HTR-8/SVneo (cell line): ENCODE measurements at regions not wholly inside any gene's neighbourhood (a gene's known extent, or its start where the extent isn't known, plus 50 kb on each side); places are given as distances from the start of the nearest gene placed in this dataset.

Source experiments
- DNase-seq: peaks from one replicate; pipeline ENCODE4 v3.0.0; 2011; ENCODE audit warnings: low spot score, mixed read lengths; ENCODE audit not compliant: insufficient read length
- FAIRE-seq: peaks from 2 replicates; lab custom pipeline; 2011; peaks lifted over from hg19 to GRCh38; lab: Jason Lieb, UNC

DNA sequence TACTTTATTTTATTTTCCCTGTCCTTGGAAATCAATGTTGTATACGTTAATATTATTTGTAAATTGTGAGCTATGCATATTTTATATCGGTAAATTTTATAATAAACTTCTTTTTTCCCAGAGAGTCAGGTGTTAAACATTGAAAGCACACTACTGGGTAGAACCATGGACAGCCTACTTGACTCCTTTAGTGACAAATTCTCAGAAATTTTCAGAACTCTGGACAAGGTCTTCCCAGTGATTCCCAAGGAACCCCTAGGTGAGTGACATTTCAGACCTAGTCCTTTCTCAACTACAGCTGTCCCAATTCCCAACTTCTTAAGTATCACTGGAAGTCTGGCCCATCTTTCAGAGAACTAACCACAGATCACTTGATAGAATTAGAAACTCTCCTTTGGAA, 107.2 kb downstream of the RCN1 start:
- FAIRE-seq = no peak
- DNase-seq = no peak

DNA sequence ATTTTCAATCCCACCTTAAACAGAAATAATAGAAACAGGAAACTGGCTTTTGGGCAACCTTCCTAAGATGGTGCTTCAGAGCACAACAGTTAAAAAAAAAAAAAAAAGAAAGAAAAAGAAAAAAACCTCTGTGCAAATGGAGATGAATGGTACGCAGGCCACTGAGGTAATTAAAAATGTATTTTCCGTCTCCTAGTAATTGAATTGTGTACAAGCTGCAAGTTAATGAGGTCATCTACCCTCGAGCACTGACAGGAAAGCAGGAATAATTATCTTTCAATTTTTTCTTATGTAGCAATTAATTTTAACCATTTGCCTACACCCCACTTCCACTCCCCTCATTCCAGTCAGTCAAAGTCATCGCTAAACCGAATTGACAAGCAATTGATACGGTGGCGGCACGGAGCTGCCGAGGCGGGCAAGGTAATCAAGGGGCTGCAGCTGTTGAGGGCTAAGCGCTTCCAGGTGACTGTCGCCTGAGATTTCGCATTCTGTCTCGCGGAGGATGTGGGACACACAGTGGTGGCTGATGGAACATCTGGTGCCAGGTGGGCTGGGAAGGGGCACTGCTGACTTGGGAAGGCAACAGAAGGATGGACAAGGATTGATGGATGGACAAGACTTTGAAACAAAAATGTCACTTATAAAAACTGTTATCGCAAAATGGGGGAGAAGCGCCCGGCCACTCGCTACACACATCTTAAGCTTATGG, 109.4 kb downstream of the RCN1 start:
- no peak for FAIRE-seq
- no peak for DNase-seq

DNA sequence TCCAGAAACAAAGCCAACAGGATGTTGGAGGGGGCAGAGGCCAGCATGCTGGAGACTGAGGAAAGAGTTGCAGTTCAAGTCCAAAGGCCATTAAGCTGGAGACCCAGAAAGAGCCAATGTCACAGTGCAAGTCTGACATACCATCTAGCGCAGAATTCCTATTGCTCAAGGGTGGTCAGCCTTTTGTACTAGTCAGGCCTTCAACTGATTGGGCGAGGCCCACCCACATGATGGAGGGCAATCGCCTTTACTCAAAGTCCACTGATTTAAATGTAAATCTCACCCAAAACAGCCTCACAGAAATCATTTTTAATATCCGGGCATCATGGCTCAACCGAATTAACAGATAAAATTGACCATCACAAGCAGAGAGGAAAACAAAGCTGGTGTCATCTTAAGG, 113.9 kb downstream of the RCN1 start:
- FAIRE-seq = no peak

DNA sequence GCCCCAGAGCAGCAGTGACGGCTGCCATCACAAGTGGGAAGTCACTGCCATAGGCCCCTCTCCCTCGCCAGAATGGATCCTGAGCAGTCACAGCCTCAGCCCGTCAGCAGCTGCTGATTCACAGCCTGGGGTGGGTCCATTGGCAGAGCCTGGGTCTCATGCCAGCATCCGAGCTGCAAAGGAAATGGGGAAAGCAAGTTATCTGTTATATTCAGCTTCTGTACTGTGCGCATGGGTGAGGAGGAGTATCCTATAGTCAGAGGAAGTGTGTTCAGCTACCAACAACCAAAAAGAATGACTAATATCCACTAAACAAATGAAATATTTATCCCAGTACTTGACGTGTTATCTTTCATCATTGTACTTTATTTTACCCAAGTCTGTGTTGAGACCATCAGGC, 119.7 kb downstream of the RCN1 start:
- FAIRE-seq = peak; percentile 87
- DNase-seq = peak; percentile 36

More for the DNA sequence above, 113.9 kb downstream of the RCN1 start:
- DNase-seq = no peak

DNA sequence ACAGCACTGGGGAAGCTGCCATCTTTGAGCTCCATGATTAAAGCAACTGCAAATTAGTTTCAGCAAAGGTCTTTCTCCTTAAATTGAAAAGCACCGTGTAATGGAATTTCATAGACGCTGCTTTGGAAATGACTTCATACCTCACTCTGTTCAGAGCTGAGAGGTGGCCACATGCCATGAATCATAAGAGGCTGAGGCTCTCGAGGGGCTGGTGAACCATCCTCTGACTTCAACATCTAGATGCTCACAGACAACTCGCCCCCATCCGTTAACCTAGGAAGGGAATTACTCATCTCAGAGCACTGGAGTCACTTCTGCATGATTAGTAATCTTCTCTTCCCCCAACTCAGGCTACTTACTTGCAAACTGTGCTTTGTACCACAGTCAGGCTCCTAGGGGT, 122.3 kb downstream of the RCN1 start:
- peak; percentile 32 for DNase-seq
- FAIRE-seq = peak; percentile 13

DNA sequence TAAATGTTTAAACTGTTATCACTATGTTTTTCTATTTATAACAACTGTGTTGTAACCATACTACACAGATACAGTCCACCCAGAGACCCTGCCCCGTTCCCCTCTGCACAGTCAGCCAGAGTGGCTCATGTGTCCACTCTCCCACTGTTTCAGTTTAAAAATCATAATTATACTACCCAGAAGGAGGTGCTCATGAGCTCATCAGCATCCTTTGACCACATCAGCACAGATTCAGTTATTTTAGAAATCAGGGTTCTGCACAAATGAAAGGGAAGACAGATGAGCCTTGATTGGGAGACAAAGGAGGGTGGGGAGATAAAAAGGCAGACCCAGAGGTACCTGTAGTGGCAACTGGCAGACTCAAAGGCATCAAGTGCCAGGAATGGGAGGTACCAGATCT, 124.3 kb downstream of the RCN1 start:
- FAIRE-seq (no peak), DNase-seq (no peak)

DNA sequence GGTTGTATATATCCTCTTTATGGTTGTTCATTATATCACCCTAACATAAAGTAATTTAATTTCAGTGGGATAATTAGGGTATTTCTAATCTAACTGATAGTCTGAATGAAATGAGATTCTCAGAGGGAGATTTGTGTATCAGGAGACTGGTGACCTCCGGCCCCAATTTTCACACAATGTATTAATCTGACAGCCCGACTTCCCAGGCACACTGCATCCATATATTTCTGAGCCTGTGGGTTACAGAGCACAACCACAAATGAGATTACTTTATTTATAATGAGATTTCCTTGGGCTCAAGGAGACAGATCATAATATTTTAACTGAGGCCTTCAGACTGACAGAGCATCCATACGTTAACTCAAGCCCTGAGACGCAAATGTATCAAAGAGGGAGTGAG, 125.9 kb downstream of the RCN1 start:
- FAIRE-seq (no peak), DNase-seq (no peak)

DNA sequence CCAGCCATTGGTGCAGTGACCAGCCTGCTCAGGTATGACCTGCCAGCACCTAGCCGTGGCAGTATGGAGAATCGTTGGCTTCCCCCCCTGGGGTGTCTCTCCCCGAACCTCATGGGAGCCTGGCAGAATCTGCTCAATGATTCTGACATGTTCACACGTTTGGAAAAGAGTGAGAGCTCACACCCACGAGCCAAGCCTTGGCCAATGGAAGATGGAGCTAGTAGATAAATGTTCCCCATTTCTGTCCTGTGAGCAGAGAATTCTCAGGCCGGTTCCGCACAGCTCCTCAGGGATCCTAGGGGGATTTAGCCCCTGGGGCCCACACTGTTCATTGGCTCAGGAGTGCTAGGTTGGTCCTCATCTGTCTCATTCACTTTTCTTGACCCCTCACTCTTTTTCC, 128.4 kb downstream of the RCN1 start:
- no peak for FAIRE-seq
- DNase-seq = no peak

DNA sequence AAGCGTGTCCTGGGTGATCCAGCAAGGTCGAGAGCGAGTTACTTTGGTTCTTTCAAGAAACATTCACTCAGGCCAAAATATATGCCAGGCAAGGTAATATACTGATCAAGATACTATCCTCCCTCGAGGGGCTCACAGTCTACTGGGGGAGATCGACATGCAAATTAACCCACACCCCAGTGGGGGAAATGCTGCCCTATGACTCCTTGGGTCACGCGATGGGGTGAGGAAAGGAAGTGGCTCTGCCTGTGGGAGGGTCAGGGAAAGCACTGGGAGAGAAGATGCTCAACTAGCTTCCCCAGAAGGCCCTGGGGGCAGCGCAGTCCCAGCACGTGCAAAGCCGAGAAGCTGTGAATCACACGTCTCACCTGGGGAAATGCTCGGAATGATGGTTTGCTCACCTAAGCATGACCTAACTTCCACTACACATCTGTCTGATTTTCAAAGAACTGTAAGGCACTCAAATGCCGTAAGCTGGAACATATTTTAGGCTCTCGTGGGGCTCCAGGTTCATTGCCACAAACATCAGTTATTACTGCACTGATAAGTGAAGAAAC, 130.7 kb downstream of the RCN1 start:
- FAIRE-seq = no peak

DNA sequence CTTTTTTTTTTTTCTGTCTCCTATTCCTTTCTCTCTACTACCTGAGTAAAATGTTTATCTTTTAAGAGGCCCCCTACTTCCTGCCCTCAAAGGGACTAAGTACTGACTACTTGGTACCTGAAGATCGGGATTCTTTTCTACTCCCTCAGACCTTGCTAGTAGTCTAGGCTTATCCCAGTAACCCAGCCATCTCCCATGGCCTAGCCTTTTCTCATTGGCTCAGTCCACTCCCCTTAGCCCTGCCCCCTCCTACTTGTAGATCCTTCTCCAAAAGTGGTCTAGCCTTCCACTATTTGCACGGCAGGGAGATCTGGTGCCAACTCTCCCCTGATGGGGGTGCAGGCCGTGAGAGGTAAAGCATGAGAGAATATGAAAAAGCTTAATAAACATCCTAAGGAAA, 133.7 kb downstream of the RCN1 start:
- FAIRE-seq (no peak), DNase-seq (no peak)

More for the DNA sequence above, 130.7 kb downstream of the RCN1 start:
- no peak for DNase-seq

DNA sequence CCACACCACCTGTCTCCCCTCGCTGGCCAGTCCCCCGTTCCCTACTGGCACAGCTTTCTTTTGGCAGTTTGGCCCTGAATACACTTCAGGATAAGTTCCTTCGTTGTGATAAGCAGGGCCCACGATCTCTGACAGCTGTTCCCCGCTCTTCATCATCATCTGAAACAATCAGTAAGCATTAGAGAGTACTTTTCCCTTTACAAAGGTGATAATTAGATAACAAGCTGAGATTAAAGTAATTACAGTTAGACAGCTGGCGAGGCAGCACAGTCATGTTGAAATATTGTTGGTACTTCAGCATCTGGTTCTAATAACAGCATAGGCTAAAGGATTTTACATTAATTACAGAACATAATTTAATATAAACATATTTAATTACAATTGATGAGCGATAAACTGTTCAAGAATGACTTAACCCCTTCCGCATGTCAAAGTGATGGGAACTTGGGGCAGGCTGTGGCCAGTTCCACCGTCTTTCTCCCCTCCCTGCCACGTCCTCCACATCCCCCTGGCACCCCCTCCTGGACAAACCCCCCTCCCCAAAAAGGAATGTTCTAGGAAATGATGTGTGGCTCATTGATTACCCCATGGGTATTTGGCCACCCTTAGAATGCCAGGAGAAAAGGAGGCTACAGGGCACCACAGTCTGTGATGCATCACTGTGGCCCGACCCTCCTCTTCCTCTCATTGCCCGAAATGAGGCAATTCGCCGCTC, 134.9 kb downstream of the RCN1 start:
- FAIRE-seq (no peak), DNase-seq (no peak)

DNA sequence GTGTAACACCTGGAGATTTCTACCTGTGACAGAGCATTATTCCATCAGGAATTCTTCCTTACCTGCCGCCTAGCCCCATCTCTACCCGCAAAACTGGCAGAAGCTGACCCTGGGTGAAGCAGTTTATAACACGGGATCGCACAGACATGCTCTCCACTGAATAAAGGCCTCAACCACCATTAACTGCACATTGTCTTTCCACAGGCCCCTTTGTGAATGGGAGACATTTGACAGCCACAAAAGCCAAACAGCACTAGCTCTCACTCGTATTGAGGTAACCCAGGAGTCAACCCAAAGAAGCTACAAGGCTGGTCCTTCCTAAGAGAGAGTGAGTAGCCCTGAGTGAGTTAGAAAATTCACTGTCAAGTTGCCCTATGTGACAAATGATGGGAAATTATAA, 135.6 kb downstream of the RCN1 start:
- FAIRE-seq (no peak), DNase-seq (no peak)

DNA sequence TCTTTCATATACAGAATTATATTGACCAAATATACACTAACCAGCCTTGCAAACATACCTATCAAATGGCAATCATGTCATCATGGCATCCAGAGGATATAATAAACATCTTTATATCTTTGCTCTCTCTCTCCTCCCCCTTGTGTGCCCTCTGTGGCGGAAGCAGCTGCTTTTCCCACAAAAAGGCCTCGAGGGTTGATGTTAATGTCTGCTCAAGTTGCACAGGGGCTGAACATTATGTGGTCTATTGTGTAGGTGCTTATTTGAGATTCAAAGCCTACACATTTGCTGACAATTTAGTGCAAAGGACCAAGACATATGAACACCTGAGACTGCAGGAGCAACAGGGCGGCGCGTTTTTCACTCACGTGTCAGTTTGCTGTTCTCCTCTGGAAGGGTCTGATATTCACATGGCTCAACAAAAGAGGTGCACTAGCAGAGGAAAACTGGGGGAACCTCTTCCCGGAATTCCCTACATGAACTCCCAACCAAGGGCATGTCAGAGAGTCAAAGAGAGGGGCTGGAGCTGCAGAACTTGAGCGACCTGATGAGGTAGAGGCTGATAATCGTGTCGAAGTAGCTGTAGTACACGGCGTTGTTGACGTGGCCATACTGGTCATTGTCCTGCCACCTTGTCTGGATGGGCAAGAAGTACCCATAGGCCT, 138.8 kb downstream of the RCN1 start:
- DNase-seq (no peak), FAIRE-seq (no peak)

DNA sequence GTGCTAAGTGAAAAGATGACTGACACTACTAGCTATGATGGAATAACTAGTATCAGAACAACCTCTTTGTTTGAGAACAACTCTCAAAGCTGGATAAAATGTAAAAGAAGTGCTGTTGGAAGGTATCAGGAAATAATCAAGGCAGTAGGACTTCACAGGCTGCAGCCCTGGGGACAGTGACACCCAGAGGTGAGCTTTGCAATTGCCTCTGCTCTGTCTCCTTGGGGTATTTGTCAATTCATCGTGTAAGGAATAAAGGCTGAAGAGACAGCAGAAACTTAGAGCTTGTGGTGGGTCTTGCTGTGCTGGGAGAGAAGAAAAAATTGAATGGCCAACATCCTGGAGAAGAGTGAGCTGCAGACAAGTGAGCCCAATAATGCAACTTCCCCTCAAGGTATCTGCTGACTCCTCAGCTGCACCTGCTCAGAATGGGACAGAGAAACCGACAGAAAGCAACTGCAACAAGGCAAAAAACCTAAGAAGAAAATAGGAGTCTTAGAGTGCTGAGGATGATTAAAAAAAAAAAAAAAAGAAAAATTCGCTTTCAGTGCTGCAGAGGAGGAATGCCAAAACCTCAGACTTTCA, 141.1 kb downstream of the RCN1 start:
- peak; percentile 39 for DNase-seq
- peak; percentile 40 for FAIRE-seq

DNA sequence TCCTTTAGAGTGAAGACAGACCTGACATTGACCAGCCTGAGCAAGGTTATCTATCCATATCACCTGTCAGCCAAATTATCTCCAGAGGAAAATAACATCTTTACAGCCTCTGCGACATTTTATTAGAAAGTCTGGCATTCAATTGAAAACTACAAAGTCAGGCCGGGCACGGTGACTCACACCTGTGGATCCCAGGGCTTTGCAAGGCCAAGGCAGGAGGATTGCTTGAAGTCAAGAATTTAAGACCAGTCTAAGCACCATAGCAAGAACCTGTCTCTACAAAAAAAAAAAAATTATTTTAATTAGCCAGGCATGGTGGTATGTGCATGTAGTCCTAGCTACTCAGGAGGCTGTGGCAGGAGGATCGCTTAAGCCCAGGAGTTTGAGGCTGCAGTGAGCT, 141.6 kb downstream of the RCN1 start:
- DNase-seq = no peak
- FAIRE-seq = no peak

DNA sequence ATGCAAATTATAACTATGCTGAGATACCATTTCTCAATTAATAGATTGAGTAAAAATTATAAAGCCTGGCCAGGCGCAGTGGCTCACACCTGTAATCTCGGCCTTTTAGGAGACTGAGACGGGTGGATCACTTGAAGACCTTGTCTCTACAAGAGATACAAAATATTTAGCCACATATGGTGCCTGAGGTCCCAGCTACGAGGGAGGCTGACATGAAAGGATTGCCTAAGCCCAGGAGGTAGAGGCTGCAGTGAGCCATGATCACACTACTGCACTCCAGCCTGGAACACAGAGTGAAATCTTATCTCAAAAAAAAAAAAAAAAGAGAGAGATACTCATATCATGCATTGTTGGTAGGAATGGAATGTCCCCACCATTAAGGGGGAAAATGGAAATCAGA, 142.4 kb downstream of the RCN1 start:
- DNase-seq = no peak
- no peak for FAIRE-seq

DNA sequence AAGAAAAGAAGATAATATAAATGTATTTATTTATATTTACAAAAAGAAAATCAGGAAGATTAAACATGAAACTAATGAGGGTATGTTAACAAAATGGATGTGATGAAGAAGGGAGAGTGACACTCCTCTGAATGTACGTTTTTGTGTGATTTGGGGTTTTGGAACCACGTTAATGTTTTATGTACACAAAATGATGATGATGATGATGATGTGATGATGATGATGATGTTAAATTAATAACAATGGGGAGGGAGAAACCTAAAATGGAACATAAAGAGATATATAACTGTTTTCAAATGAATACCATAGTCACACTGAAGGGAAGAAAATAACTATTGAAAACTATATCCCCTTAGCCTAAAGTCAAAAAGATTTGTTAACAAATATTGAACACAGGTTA, 143.1 kb downstream of the RCN1 start:
- no peak for DNase-seq
- no peak for FAIRE-seq

DNA sequence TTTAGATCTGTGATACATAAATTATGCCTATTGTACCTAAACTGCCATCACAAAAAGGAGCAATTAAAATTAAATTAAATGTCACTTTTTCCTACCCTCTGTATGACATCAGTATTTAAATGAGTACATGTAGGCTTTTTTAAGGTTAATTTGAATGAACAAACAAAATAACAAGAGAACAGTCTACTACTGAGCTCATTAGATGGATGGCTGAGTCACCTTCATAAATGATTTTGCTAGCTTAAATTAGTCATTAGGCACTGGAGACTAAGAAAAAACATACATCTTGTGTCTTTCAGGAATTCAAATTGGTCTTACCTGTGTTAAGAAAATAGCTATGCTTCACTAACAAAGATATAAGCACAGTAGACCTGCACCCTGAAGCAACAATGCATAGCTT, 153.6 kb downstream of the RCN1 start:
- DNase-seq = no peak

DNA sequence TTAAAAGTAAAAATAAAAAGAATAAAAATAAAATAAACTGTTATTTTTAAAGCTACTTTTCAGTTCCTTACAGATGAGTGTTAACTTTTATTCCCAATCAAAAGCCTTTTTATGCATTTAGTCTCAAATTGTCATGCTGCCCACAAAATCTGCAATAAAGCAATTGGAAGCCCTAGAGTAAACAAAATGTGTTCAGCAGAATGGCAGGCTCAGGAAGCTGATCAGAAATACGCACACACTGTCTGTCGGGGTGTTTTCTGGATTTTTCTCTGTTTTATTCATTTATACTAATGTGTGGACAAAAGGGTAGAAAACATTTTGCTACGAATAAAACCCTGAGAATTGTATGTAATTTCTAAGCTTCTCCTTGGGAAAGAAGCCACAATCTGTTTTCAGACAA, 162.8 kb downstream of the RCN1 start:
- FAIRE-seq (no peak), DNase-seq (no peak)

More for the DNA sequence above, 153.6 kb downstream of the RCN1 start:
- no peak for FAIRE-seq

DNA sequence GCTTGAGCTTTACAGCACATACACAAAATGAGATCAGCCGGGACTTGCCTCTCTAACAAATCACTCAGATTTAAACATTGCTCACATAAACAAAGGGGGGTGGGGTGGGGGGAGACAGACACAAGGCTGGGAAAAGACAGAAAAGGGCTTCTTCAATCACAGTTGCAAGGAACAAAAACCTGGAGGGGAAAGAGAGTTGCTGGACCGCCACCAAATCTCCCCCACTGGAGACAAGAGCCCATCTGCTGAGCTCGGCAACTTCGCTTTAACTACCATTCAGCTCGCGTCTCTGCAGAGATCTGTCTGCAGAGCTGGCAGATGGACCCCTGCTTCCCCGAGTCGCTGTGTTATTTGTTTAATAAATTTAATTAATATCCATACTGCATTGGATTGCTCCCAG, 165.0 kb downstream of the RCN1 start:
- no peak for FAIRE-seq
- no peak for DNase-seq

DNA sequence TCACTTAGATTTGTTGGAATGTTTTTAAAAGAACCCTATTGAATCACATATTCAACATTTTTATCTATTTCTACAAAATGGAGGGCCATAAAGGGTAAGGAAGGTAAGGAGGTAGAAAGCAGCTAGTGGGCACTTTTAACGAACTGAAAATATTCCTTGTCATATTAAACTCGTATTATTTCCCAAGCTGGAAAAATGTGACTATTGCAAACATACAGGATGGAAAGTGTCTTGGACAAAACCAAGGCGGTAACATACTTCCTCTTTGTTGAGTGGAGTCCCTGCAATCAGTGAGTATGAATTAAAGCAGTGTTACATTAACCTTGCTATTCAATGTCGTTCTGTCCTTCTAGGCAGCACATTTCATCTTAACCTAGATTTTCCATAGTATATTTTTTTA, 165.6 kb downstream of the RCN1 start:
- DNase-seq (no peak), FAIRE-seq (no peak)
